Neutrophil (primary cell): ENCODE measurements at regions not wholly inside any gene's neighbourhood (a gene's known extent, or its start where the extent isn't known, plus 50 kb on each side); places are given as distances from the start of the nearest gene placed in this dataset.

Experiments used
- H3K27ac ChIP-seq: fragments of 200-600 bp; sonication (generic); 2 replicates; pipeline ENCODE4 v1.5.1; 2016; ENCODE audit warnings: mild to moderate bottlenecking, moderate library complexity
- H3K27me3 ChIP-seq: fragments of 200-600 bp; sonication (generic); 2 replicates; pipeline ENCODE4 v1.6.0; 2016; ENCODE audit warnings: mild to moderate bottlenecking
- H3K36me3 ChIP-seq: fragments of 200-600 bp; sonication (generic); 2 replicates; pipeline ENCODE4 v1.5.1; 2017
- H3K4me1 ChIP-seq, 2 experiments: fragments of 200-600 bp in 1 of 2; sonication (generic) in 1 of 2; 1 replicate in 1 of 2; 2 replicates in 1 of 2; pipeline versions ENCODE4 v1.5.1 to v1.6.1; 2013 to 2016; ENCODE audit warnings: low read depth in 1 of 2, low read length in 1 of 2, mild to moderate bottlenecking in 1 of 2, moderate library complexity in 1 of 2; ENCODE audit not compliant: control insufficient read depth in 1 of 2, insufficient read depth in 1 of 2
- H3K4me3 ChIP-seq, 2 experiments: fragments of 200-600 bp in 1 of 2; sonication (generic) in 1 of 2; 1 replicate in 1 of 2; 2 replicates in 1 of 2; pipeline ENCODE4 v1.5.1; 2013 to 2016; ENCODE audit warnings: low read depth in 1 of 2, low read length in 1 of 2, mild to moderate bottlenecking in 1 of 2, moderate library complexity in 1 of 2
- H3K9me3 ChIP-seq: fragments of 200-600 bp; sonication (generic); 2 replicates; pipeline ENCODE4 v1.5.1; 2016
- TF ChIP-seq, protein P1 (sequence below): fragments of 200-600 bp; sonication (generic); IDR thresholded peaks from 2 replicates; pipeline ENCODE4 v1.5.1; 2016; ENCODE audit warnings: antibody characterized with exemption

DNA sequence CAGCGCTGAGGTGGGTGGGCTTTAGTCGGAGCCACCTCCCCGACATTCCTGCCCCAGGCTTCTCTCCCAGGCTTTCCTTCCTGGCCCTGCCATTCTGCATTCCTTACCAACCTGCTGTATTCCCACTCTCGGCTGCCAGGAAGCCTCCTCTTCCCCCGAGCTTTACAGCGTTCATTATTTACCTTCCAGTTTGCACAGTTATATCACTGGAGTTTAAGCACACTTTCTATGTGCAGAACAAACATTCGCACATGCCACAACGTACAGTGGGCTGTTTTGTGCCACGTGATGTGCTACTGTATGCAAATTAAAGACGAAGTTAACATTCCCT, 246.3 kb downstream of the SOX11 start:
- Histone ChIP-seq H3K36me3 (no peaks in the 10 kb centered on the region), H3K9me3 (no peaks in the 10 kb centered on the region), H3K27me3 (no peaks in the 10 kb centered on the region), H3K27ac (no peak overlapping the region), H3K4me1 (no peaks in the 10 kb centered on the region), H3K4me3 (no peak overlapping the region)
- TF ChIP-seq, protein P1, sequence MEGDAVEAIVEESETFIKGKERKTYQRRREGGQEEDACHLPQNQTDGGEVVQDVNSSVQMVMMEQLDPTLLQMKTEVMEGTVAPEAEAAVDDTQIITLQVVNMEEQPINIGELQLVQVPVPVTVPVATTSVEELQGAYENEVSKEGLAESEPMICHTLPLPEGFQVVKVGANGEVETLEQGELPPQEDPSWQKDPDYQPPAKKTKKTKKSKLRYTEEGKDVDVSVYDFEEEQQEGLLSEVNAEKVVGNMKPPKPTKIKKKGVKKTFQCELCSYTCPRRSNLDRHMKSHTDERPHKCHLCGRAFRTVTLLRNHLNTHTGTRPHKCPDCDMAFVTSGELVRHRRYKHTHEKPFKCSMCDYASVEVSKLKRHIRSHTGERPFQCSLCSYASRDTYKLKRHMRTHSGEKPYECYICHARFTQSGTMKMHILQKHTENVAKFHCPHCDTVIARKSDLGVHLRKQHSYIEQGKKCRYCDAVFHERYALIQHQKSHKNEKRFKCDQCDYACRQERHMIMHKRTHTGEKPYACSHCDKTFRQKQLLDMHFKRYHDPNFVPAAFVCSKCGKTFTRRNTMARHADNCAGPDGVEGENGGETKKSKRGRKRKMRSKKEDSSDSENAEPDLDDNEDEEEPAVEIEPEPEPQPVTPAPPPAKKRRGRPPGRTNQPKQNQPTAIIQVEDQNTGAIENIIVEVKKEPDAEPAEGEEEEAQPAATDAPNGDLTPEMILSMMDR: no peak

DNA sequence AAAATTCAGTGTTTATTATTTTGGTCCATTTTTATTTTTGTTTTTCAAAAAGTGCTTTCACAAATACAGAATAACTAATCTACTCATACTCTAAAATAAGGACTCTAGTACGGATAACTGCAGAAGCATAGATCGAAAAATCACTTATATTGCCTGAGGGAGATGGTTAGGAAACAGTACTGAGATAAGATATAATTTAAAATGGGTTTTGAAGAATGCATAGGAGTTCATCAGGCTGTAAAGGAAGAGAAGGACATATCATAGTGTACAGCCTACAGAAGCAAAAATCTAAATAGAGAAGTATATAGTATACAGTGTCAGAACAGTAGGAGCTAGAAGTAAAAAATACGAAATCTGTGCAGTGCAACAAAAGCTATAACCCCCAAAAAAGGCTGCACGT, 247.4 kb downstream of the SOX11 start:
- no peak overlapping the region for H3K27ac ChIP-seq
- no peaks in the 10 kb centered on the region for H3K4me1 ChIP-seq
- no peaks in the 10 kb centered on the region for H3K9me3 ChIP-seq
- TF ChIP-seq, protein P1: no peak
- H3K36me3 ChIP-seq: no peaks in the 10 kb centered on the region
- H3K27me3 ChIP-seq: no peaks in the 10 kb centered on the region
- no peak overlapping the region for H3K4me3 ChIP-seq

DNA sequence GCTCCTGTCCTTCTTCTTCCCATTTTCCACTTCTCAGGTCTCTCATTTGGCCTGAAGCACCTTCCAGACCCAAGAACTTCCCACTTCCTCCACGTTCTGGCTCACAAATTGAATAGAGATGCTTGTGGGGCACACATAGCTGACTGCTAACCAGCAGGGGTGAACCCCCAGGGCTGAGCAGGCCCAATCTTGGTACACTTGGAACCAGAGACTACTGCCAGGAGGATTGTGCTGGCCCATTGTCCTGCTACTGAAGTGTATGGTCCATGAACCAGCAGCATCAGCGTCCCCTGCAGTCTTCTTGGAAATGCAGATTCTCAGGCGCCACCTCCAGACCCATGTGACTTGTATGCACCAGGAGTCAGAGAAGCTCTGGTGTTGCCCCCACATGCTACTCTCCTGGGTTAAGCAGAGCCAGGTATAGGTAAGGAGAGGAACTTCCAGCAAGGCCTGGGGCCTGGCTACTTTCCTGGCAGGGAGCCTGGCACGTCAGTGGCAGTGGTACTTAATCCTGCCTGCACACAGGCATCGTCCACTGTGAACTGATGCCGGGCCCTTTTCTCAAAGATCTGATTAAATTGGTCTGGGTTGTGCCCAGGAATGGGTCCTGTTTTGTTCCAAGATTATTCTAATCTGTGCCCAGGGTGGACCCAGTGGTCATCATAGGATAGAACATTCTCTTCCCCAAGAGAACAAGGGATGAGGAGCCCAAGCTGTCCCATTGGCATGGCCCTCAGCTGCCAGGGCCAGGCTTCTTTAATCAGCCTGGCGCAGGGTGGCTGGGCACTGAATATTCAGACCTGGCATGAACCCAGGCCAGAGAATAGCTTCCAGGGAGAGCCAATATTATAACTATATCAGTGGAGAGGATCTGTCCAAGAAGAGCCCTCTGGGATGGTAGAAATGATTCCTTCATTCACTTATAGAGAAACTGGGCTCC, 248.7 kb downstream of the SOX11 start:
- H3K27me3 ChIP-seq: no peaks in the 10 kb centered on the region
- no peaks in the 10 kb centered on the region for H3K36me3 ChIP-seq
- H3K9me3 ChIP-seq: no peaks in the 10 kb centered on the region
- no peak overlapping the region for H3K27ac ChIP-seq
- H3K4me1 ChIP-seq: no peaks in the 10 kb centered on the region
- H3K4me3 ChIP-seq: no peak overlapping the region
- TF ChIP-seq, protein P1: no peak

DNA sequence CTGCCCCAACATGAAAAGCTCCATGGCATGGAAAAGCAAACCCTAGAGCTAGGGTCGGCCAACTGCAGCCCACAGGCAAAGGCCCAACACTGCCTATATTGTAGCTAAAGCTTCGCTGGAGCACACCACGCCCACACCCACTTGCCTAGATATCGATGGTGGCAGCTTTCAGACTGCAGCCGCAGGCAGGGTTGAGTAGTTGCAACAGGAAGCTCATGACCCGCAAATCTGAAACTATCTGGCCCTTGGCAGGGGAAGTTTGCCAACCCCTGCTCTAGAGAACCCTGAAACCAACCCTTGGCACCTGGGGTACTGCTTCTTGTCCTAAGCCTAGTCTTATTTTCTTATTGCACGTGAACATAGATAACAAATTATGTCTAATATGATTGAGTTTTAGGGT, 250.0 kb downstream of the SOX11 start:
- no peaks in the 10 kb centered on the region for H3K36me3 ChIP-seq
- TF ChIP-seq, protein P1: no peak
- no peaks in the 10 kb centered on the region for H3K9me3 ChIP-seq

DNA sequence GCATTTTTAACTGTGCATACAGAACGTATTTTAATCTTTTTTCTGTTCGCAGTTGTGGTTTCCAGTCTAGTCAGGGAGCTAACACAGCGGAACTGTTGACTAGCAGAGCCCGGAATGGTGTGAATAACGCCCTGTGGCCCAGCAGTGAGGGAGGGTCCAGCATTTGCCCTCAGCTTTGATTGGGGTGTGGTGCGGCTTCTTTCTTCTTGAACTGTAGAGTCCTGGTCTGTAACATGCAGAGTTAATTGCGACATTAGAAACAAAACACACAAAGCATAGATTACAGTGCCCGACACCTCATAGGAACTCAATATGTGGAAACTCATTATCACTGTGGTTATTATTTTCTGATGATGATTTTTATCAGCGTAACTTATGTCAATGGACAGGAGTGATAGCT, 253.6 kb downstream of the SOX11 start:
- H3K27ac ChIP-seq: no peak overlapping the region
- H3K9me3 ChIP-seq: no peaks in the 10 kb centered on the region
- no peaks in the 10 kb centered on the region for H3K36me3 ChIP-seq
- H3K4me1 ChIP-seq: no peaks in the 10 kb centered on the region
- H3K27me3 ChIP-seq: no peaks in the 10 kb centered on the region
- TF ChIP-seq, protein P1: no peak
- no peak overlapping the region for H3K4me3 ChIP-seq

More for the DNA sequence above, 250.0 kb downstream of the SOX11 start:
- H3K4me1 ChIP-seq: no peaks in the 10 kb centered on the region
- no peak overlapping the region for H3K27ac ChIP-seq
- no peaks in the 10 kb centered on the region for H3K27me3 ChIP-seq
- H3K4me3 ChIP-seq: no peak overlapping the region
